ENCODE measurements at regions not wholly inside any gene's neighbourhood (a gene's known extent, or its start where the extent isn't known, plus 50 kb on each side); places are given as distances from the start of the nearest gene placed in this dataset.
A peak's percentile ranks its signal among the peaks of the same experiment; 100 is the strongest.

GRCh38 chr7:82624337-82624736 is 180.8 kb upstream of the CACNA2D1 start:
- peak overlapping the region; percentile 12; the same call in 1 of the 2 replicates for H3K4me2 ChIP-seq
- H3K9ac ChIP-seq, result no peak overlapping the region
- no peaks in the 10 kb centered on the region for H4K20me1 ChIP-seq (ENCODE audit: insufficient read depth)
- H3K27me3 ChIP-seq (ENCODE audit: insufficient read depth), result no peaks in the 10 kb centered on the region
- no peak for DNase-seq
- H3K4me1 ChIP-seq (ENCODE audit: control insufficient read depth in 1 of 2, insufficient read depth in 2 of 2, low read depth in 1 of 2, low read length in 1 of 2), result peaks cover 8 to 10% of the 10 kb centered on the region in 2 experiments; a peak in 3 of 4 replicates
- WGBS (ENCODE audit: low lambda C conversion rate), result 48% methylated on average over 2 of the region's 2 CpGs
- peak overlapping the region; percentile 25; the same call in 1 of the 2 replicates for H2AFZ ChIP-seq (ENCODE audit: low read depth)
- CTCF ChIA-PET, result interaction anchor here (0.6 to 3.9 kb wide), 5 partner anchors 9 to 458 kb away, joined by 3 to 18 read pairs (median 4); no protein-coding TSS in a partner anchor
- H3K9me3 ChIP-seq, result no peaks in the 10 kb centered on the region; the same call in 1 of the 2 replicates
- no peaks in the 10 kb centered on the region for H3K79me2 ChIP-seq (ENCODE audit: insufficient read depth)
- no peak for TF ChIP-seq FOXJ3 (CRISPR knock-in tag; IDR thresholded peaks at IDR 0.05)
- 0 out of 2 replicates have a peak, but pooled peaks have one; percentile 30 for TF ChIP-seq TEAD4 (IDR thresholded peaks at IDR 0.05; ENCODE audit: borderline replicate concordance, insufficient read depth)
- TF ChIP-seq MEF2A (IDR thresholded peaks at IDR 0.05; ENCODE audit: borderline replicate concordance, low read depth), result no peak
- TF ChIP-seq JUND (IDR thresholded peaks at IDR 0.05), result peak; percentile 64
- no peak for TF ChIP-seq REST (IDR thresholded peaks at IDR 0.05; ENCODE audit: low read depth, low read length)
- peak; percentile 39; the same call in 1 of the 2 replicates for TF ChIP-seq FOSL2 (IDR thresholded peaks at IDR 0.05; ENCODE audit: borderline replicate concordance, low read depth)
- peak; percentile 42; the same call in 1 of the 2 replicates for TF ChIP-seq USF1 (IDR thresholded peaks at IDR 0.05; ENCODE audit: borderline replicate concordance, low read depth)
- TF ChIP-seq NFIC (IDR thresholded peaks at IDR 0.05; ENCODE audit: borderline replicate concordance), result 0 out of 2 replicates have a peak, but pooled peaks have one; percentile 9
- TF ChIP-seq TCF12 (IDR thresholded peaks at IDR 0.05), result peak; percentile 73
- TF ChIP-seq EP300 (IDR thresholded peaks at IDR 0.05; ENCODE audit: borderline replicate concordance in 1 of 2, low read depth in 1 of 2, low read length in 1 of 2), result peak in 1 of 2 experiments; percentile 42; a peak in 2 of 4 replicates
- peak; percentile 78 for TF ChIP-seq PBX3 (IDR thresholded peaks at IDR 0.05)
- no peak for TF ChIP-seq SIN3A (IDR thresholded peaks at IDR 0.05; ENCODE audit: borderline replicate concordance, low read depth, low read length)
- no peak for TF ChIP-seq CHD2 (IDR thresholded peaks at IDR 0.05; ENCODE audit: low read length, partially characterized antibody)
- TF ChIP-seq ZBTB33 (IDR thresholded peaks at IDR 0.05; ENCODE audit: borderline replicate concordance, low read depth), result no peak
- TF ChIP-seq RCOR1 (IDR thresholded peaks at IDR 0.05; ENCODE audit: low read length), result no peak
- no peak for TF ChIP-seq IRF3 (IDR thresholded peaks at IDR 0.05; ENCODE audit: low read depth, low read length)
- TF ChIP-seq USF2 (IDR thresholded peaks at IDR 0.05; ENCODE audit: borderline replicate concordance, low read depth, low read length), result no peak
- POLR2A ChIA-PET, result no interaction called here
- H3K27ac ChIP-seq (ENCODE audit: low read depth in 2 of 2, low read length in 1 of 2), result peak overlapping the region in 1 of 2 experiments; percentile 67; a peak in 2 of 4 replicates
- no peaks in the 10 kb centered on the region for H3K36me3 ChIP-seq (replicated peaks in 1 of 2; ENCODE audit: control insufficient read depth in 1 of 2, insufficient read depth in 2 of 2, low read length in 1 of 2)
- H3F3A ChIP-seq (replicated peaks; ENCODE audit: insufficient read depth), result peaks cover 14% of the 10 kb centered on the region
- H3K9me2 ChIP-seq, result 0 out of 2 replicates have a peak, but pooled peaks cover 2% of the 10 kb centered on the region
- no peak overlapping the region for H3K4me3 ChIP-seq (ENCODE audit: low read depth in 2 of 2, low read length in 1 of 2)
